ENCODE measurements at regions not wholly inside any gene's neighbourhood (a gene's known extent, or its start where the extent isn't known, plus 50 kb on each side); places are given as distances from the start of the nearest gene placed in this dataset.
A peak's percentile ranks its signal among the peaks of the same experiment; 100 is the strongest.

DNA sequence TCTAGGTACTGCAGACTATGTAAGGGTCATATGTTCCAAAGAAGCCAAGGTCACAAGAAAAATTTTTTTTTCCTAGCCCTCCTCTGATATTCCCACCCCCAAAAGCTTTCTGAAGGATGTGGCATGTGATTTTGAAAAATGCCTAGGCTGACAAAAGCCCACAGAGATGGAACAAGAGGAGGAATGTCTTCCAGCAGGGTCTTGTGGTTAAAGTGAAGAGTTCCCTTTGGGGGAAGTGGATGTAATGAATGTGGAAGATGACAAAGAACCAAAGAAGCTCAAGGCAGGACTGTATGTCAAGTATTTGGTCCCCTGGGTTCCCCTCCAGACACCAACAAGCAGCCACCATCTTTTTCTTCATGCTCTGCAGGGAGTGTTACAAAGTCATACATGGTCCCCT is 268.8 kb downstream of the BCOR start:
- no peak for DNase-seq (ENCODE audit: low read depth)

DNA sequence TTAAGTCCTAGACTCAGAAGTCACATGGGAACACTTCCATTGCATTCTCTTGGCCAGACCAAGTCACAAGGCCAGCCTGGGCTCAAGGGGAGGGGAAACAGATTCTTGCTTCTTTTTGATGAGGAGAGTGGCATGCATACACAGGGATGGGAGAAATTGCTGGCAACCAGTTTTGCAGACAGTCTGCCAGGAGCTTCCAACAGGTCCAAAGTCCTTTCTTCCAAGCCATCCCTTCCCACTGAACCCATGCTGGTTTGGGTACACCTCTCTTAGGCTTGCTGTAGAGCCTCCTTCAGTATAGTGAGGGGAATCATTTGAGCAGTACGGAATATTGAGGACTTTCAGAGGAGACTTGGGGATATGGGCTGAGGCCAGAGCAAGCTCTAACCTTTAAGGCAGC is 267.8 kb downstream of the BCOR start:
- DNase-seq (ENCODE audit: low read depth) = no peak

DNA sequence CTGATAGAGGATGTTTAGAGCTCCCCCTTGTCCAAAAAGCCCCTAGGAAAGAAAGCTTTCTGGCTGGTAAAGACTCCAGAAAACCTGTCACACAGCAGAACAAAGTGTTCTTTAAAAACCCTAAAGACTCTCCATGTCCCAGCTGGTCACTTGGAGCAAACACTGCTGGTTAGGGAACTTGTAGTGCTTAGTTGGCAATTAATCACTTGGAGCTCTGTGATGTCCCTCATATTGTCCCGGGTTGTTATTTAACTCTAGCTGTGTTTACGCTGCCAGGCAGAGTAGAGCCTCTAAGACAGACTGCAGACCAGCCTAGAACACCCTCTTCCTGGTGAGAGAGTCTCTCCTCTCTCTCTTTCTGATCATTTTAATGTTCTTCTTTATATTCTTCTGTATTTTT is 267.3 kb downstream of the BCOR start:
- no peak for DNase-seq (ENCODE audit: low read depth)

DNA sequence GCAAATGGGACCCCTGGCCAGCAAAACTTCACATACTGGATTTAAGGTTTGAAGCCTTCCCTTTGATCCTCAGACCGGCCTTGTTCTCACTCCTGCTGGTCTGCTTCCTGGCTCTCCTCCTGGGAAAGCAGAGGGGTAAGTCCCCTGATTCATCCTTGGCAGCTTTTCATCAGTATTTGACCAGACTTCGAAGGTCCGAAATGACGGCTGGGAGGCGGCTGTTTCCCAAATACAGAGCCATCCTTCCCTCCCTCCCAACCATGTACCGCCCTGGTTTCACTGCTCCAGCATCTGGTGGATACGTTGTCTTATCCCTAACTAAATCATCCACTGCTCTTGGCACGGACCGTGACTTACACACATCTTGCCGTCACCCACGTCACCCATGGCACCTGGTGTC is 265.5 kb downstream of the BCOR start:
- no peak for DNase-seq (ENCODE audit: low read depth)

DNA sequence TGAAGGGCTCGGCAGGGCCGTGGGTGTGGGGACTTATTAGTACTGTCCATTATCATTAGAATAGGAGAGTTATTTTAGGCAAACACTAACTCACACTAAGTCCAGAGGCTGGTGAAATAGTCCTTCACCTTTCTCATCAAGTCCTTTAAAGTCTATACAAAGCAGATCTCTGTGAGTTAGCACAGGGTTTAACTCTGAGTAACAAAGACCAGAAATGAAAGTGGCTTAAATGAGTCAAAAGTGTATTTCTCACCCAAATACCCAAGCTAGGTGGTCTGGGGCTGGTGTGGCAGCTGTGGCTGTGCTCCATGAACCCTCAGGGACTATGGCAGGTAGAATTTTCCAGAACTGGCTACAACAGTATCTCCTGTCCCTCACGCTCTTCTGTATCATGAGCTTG is 263.2 kb downstream of the BCOR start:
- DNase-seq (ENCODE audit: low read depth) = no peak

DNA sequence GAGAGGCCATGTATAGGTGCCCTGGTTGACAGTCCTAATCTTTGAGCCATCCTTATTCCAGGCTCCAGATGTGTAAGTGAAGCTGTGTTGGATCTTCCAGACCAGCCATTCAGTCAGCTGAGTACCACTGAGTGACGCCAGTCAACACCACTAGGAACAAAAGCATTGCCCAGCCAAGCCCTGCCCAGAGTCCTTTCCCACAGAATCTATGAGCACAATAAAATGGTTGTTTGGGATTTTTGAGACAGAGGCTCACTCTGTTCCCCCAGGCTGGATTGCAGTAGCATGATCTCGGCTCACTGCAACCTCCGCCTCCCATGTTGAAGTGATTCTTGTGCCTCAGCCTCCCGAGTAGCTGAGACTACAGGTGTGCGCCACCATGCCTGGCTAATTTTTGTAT is 262.5 kb downstream of the BCOR start:
- no peak for DNase-seq (ENCODE audit: low read depth)

DNA sequence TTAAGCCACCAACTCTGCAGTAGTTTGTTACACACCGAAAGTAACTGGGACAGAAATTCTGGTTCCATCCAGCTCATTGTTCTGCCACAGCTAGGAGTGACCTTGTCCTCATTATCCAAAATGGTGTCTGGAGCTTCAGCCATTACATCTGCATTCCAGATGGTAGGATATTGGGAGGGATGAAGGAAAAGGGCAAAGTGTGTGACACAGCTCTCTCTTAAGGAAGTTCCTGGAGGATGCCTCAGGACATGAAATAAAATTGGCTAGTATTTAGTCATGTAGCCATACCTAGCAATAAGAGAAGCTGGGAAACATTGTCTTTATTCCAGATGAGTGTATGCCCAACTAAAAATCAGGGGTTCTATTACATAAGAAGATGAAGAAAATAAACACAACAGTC is 262.0 kb downstream of the BCOR start:
- no peak for DNase-seq (ENCODE audit: low read depth)

DNA sequence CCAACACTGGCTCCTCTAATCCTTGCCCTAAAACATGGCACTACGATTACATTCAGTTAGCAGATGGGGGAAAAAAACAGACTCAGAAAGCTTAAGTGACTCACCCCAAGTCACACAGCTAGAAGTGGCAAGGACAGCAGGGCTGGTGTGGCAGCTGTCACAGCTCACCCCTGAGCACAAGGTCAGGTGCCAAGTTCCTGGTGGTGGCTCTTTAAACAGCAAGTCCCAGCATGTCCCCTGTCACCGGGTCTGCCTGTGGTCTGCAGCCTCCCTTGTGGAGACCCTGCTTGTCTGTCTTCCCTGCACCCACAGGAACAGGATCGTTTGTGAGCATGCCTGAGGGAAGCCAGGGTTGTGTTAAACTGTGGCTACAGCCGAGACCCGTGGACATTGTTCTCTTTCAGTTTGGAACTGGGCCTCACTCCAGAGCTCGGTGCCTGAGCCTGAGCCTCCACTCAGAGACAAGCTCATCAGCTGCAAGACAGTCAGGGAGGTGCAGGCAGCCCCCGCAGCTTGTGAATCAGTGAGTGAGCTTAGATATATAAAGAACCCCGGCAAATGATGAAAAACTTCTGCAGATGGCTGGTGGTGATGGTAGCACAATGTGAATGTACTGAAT is 260.8 kb downstream of the BCOR start:
- DNase-seq (ENCODE audit: low read depth) = no peak

DNA sequence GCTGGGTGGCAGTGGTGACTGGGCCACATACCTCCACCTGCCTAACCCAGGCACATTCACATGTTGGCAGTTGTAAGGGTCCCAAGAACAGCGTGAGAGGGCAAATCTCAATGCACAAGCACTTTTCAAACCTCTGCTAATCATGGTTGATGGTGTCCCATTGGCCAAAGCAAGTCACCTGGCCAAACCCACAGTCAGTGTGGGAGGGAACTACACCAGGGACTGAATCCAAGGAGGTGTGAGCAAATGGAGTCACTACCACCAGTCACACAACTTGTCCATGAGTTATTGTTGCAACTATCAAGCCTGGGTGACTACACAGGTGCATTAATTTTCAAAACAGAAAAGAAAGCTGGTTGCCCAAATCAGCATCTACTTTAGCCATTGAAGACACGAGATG is 260.1 kb downstream of the BCOR start:
- no peak for DNase-seq (ENCODE audit: low read depth)

DNA sequence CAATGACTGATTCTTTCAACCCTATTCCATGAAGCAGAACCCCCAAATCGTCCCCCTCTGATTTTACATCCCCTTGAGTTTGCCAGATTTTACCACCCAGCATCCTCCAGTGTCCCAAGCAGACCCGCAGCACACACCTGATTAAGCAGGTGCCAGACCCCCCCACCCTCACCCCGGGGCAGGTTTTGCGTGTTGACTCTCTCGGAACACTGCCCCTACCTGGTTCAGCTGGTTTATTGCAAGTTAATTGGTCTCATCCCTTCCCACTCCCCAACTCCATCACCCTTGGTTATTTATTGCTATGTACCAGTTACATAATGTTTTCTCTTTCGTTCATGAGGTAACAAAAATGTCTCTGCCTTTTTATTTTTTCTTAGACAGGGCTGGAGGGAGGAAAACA is 258.4 kb downstream of the BCOR start:
- DNase-seq (ENCODE audit: low read depth) = no peak

DNA sequence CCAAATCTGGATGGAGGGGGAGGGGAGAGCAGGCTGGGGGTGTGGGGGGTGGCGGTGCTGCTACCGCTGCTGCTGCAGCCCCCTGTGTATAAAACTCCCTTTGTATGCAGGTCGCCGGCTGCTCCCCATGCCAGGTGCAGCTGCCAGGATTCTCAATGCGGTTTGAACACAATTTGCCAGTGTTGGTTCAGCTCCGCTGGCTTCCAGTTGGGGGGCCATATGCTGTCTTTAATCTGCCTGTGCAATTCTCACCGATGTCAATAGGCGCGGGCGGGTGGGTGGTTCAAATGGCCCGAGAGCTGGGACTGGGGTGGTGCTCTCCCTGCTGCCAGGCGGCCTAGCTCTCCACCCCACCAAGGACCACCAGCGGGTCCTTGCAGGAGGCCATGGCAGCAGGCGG is 257.6 kb downstream of the BCOR start:
- DNase-seq (ENCODE audit: low read depth) = no peak

DNA sequence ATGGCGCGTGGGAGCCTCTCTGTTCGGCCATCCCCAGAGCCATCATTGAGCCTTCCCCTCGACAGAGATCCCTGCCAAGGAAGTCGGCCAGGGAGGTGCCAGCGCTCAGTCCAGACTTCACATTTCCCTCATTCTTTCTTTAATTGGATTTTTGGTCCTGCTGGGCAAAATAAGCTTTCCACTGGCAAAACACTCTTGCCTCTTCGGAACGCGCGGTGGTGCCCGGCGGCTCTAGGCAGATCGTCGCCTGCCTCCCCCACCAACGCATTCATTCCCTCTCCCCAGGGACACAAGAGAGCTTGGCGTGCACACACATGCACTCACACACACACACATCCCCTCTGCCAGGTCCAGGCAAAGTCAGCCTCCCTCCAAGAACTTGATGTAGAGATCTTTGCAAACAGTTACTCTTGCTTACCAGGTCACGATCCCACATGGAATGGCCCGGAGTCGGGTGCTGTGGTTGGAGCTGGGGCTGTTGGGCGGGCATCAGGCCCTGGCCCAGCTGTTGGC is 257.1 kb downstream of the BCOR start:
- DNase-seq (ENCODE audit: low read depth) = no peak

DNA sequence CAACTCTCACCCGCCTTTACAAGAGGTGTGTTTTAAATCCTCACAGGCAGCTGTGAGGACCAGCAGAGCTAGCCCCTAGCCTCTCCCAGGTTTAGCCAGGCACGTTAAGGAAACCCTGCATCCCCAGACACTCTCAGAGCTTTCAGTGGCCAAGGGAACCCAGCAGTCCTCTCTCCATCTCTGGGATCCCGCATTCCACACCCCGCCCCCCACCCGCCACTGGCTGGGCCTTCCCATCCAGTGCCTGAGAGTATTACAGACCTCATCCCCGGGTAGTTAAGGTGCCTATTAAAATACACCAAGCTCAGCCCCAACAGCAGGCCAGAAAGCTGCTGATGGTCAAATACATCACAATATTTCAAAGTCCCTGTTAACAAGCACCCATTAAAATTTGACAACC is 256.2 kb downstream of the BCOR start:
- no peak for DNase-seq (ENCODE audit: low read depth)

DNA sequence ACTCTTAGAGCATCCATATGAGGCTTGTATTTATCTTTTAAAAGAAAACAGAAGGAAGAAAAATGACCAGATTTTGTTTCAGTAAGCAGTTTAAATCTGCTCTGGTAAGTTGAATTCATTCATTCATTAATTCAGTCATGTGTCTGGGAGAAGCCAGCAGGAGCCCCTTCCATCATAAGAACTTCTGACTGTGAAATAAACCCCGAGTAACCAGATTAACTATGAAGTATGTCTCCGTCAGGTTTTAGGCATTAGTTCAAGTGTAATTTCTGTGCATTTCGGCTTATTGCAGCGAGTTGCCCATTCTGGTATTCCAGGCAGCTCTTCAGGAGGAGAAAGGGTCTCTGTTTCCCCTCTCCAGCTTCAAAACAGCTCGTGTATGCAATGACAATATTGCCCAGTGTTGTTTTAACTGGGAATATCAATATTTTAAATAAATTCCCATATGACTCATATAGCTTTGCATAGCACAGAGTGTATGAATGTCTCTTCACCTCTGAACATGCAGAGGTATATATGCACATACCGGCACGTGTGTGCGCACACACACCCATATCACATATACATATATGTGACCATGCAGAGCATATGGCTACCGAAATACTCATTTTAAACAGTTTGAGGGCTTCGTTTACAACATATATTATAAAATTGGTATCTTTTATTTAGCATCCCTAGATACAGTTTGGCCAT is 255.3 kb downstream of the BCOR start:
- no peak for DNase-seq (ENCODE audit: low read depth)

DNA sequence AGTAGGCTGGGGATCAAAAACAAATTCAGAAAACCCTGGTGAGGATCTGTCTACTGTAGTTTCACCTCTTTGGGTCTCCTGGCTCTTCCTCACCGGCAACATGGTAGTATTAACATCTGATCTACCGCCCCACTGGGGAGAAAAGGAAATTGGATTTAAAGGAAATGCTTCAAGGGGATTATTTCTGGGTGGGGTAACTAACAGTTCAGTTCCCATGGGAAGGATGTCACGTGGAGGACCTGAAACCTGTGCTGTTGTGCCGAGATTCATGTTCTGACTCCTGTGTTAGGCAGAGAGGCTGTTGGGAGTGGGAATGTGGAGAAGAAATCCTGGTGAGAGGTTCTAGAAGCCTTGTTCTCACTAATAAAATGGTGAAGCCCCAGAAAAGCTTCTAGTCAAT is 254.4 kb downstream of the BCOR start:
- no peak for DNase-seq (ENCODE audit: low read depth)

DNA sequence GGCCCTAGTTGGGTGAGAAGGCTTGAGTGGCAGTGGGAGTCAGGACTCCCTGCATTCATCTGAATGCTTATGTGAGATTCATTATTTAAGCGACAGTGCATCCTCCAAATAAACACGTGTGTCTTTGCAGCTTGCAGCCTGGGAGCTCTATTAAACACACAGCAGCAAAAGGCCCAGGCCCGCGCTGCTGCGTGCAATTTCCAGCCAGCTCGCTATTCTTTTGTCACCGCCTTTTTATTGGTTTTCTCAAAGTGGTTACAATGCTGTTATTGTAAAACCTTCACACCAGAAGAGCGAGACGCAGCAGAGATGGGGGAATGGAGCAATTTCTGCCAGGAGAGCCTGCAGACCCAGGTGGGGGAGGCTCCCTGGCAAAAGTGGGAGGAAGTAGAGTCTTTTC is 252.5 kb downstream of the BCOR start:
- DNase-seq (ENCODE audit: low read depth) = no peak

DNA sequence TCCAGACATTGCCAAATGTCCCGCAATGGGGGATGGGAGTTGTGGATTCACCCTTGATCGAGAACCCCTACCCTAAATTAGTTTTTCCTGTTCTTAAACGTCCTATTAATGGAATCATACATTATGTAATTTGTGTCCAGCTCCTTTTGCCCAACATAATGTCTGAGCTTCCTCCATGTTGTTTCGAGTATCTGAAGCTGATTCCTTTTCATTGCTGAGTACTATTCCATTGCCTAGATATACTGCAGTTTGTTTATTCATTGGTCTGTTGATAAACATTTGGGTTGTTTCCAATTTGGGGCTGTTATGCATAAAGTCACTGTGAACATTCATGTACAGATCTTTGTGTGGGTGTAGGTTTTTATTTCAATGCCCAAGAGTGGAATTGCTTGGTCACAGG is 251.3 kb downstream of the BCOR start:
- no peak for DNase-seq (ENCODE audit: low read depth)

DNA sequence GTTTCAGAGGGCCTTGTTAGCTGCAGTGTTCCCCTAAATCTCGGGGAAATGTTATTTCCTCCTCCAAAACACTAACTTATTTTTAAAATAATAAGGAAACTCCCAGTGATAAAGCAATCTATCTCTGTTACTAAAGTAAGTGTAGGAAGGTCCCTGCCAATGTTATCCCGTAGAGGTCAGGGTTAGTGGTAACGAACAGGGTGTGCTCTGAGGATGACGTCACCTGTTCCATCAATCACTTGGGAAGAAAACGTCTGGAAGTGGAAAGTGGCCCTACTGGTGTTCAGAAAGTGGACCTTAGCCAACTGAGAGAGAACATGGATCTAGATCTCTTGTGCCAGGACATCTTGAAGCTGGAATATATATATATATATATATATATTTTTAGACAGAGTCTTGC is 249.5 kb downstream of the BCOR start:
- DNase-seq (ENCODE audit: low read depth) = peak; percentile 44

DNA sequence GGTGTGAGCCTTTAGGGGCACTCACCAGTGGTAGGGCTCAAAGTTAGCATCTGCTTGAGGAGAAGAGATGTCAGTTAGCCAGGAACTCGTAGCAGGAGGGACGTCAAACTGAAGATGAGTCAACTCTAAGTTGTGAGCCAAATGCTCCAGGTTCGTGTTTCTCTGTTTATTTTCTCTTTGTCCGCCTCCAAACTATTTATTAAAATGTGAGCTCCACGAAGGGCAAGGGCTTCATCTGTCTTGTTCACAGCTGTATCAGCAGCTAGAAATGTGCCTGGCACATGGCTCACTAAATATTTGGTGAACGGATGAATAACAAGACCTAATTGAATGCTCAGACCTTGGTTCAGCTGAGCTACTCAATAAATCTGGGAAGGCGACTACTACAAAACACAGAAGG is 248.9 kb downstream of the BCOR start:
- DNase-seq (ENCODE audit: low read depth) = peak; percentile 83

DNA sequence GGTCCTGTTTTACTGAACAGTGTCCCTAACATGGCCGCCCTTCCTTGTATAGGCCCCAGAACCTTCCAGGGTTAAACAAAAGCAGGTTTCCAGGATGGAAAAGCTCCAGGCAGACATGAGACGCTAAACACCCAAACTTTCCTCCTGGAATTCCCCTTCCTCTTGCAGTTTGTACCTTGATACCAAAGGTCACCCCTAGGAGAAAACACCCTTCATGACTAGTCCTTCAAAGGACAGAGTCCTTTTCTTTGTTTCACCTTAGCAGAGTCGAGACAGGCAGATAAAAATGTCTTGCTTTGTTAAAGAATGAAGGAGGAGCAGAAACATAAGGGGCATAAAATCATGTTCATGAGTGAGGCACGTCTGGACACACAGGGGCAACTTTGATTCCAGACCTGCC is 247.5 kb downstream of the BCOR start:
- no peak for DNase-seq (ENCODE audit: low read depth)

DNA sequence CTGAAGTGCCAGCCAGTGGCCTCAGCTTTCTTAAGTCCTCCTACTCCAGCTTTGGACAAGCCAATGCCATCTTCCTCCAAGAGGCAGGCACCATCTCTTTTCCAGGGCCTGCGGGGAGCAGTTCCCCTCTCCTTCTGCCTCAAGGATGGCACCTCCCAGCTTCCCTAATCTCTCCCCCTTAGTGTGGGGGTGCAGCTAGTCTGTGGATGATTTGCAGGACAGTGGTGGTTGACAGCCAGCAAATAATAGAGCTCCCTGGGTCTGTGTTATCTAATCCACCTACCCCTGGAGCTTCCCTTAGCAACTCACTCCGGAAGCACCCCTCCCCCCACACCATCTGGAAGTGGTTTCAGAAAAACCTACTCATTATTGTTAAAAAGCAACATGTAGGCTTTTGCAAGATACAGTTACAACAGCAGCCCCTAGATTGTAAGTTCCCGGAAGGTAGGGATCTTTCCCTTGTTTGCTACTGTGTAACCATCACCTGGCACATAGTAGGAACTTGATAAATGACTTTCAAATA is 247.1 kb downstream of the BCOR start:
- peak; percentile 29 for DNase-seq (ENCODE audit: low read depth)

DNA sequence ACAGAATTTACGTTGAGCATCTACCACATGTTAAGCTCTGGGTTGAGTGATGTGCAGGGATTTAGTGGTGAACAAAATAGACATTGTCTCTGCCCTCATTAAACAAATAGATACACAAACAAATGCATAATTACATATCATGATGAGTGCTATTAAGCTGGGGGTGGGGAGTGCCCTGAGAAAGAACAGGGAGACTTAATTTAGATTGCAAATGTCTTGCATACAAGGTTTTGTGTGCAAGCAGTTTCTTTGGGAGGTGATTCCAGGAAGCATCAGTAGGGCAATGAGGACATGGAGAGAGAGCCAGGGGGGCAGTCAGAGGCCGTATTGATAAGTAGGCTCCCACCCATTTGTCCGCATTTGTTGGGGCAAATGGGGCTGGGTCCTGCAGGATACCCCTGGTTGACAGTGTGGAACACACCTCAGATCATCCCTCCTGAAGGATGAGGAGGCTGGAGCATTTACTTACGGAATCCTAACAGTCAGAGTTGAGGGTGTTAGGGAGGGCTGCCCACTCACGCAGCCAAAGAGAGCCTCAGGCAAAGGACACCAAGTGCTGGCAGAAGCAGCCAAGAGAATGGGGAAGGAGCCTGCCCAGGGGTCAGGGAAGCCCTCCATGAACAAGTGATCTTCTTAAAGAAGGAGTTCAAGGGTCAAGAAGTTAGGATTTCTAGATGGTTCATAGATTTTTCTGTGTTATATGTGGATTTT is 245.9 kb downstream of the BCOR start:
- DNase-seq (ENCODE audit: low read depth) = no peak

DNA sequence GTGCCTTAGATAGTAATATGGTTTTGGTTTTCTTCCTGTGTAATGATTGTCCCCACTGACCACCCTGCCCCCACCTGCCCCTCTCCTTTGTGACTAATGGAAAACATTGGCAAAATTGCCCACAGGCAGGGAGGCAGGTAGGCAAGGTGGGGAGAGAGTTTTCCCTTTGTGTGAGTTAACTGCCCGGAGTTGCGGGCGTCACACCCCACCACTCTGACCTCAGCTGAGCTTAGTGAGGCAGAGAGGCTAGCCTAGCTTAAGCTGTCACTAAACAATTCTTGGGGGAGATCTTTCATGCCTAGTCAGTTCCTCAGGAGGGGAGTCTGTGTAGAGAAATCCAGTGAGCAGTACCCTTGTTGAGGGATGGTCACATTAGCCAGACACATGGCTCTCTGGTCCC is 245.3 kb downstream of the BCOR start:
- no peak for DNase-seq (ENCODE audit: low read depth)

Measured in iris pigment epithelial cell (primary cell).